Prostate gland (tissue), 1 donor: ENCODE measurements at regions not wholly inside any gene's neighbourhood (a gene's known extent, or its start where the extent isn't known, plus 50 kb on each side); places are given as distances from the start of the nearest gene placed in this dataset.

Source experiments
- POLR2A ChIP-seq: fragments of 450-650 bp; IDR thresholded peaks from one replicate; pipeline ENCODE4 v1.6.1; 2016; ENCODE audit warnings: antibody characterized with exemption, mild to moderate bottlenecking
- POLR2AphosphoS5 ChIP-seq: sonication (generic); formaldehyde crosslinking; IDR thresholded peaks from one replicate; pipeline ENCODE4 v1.6.1; 2017; ENCODE audit warnings: antibody characterized with exemption

- TF ChIP-seq POLR2A (no peak), POLR2AphosphoS5 (no peak)
Measured at GRCh38 chr6:9634776-9635175, 780.1 kb downstream of the TFAP2A start.
